ENCODE measurements at regions not wholly inside any gene's neighbourhood (a gene's known extent, or its start where the extent isn't known, plus 50 kb on each side); places are given as distances from the start of the nearest gene placed in this dataset.

DNA sequence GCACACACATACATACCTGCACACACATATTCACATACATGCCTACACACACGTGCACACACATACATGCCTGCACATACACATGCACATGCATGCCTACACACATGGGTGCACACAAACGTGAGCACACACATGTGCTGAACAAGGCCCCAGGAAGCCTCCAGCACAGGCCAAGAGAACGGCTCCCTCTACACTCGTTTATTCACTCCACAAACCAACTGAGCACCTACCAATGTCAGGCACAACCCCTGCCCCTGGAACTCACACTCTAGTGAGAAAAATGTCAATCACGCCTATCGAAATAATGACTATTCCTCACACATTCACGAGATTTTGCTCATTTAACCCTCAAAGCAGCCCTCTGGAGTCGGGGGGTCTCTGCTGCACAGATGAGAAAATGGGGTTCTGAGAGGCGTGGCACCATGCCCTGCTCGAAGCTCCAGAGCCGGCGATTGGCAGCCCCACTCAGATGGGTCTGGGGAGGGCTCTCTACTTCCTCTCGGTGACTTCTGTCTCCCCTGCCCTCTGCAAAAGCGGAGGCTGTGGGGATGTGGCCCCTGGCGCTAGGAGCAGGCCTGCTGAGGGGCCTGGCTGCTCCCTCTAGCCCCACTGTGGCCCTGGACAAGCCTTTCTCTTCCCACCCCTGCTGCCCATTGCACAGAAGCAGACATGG is 90.2 kb upstream of the RUNX3 start:
- no peak overlapping the region for H3T11ph ChIP-seq (ENCODE audit: low read length)
- H3K23me2 ChIP-seq (ENCODE audit: insufficient read length, low read depth, low read length, poor library complexity, severe bottlenecking) = no peaks in the 10 kb centered on the region
- no peak overlapping the region for H3K23ac ChIP-seq (ENCODE audit: insufficient read length, low read depth, low read length)
- no peaks in the 10 kb centered on the region for H3K79me2 ChIP-seq (ENCODE audit: insufficient read depth, low read length)
- no peaks in the 10 kb centered on the region for H3K27me3 Mint-ChIP-seq (ENCODE audit: low read depth)
- no peaks in the 10 kb centered on the region for H3K79me1 ChIP-seq (ENCODE audit: insufficient read depth, low read depth, low read length, poor library complexity, severe bottlenecking)
- no peak overlapping the region for H3K18ac ChIP-seq (ENCODE audit: insufficient read length, low read depth, low read length)
- TF ChIP-seq, protein P1, sequence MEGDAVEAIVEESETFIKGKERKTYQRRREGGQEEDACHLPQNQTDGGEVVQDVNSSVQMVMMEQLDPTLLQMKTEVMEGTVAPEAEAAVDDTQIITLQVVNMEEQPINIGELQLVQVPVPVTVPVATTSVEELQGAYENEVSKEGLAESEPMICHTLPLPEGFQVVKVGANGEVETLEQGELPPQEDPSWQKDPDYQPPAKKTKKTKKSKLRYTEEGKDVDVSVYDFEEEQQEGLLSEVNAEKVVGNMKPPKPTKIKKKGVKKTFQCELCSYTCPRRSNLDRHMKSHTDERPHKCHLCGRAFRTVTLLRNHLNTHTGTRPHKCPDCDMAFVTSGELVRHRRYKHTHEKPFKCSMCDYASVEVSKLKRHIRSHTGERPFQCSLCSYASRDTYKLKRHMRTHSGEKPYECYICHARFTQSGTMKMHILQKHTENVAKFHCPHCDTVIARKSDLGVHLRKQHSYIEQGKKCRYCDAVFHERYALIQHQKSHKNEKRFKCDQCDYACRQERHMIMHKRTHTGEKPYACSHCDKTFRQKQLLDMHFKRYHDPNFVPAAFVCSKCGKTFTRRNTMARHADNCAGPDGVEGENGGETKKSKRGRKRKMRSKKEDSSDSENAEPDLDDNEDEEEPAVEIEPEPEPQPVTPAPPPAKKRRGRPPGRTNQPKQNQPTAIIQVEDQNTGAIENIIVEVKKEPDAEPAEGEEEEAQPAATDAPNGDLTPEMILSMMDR (conservative IDR thresholded peaks at IDR 0.05) = no peak
- H3K36me3 Mint-ChIP-seq (ENCODE audit: insufficient read depth in 1 of 3, low read depth in 3 of 3) = no peaks in the 10 kb centered on the region; a peak in 1 of 7 replicates
- no peak overlapping the region for H2BK20ac ChIP-seq (ENCODE audit: low read depth, low read length, poor library complexity, severe bottlenecking)
- no peak overlapping the region for H2AFZ ChIP-seq (ENCODE audit: low read length)
- no peak overlapping the region for H3K4ac ChIP-seq (ENCODE audit: low read depth, low read length)
- no peak overlapping the region for H4K91ac ChIP-seq (ENCODE audit: insufficient read length, low read depth, low read length)
- H3K56ac ChIP-seq (ENCODE audit: insufficient read length, low read depth, low read length) = no peak overlapping the region
- no peak overlapping the region for H2BK120ac ChIP-seq (ENCODE audit: low read depth, low read length, poor library complexity, severe bottlenecking)
- peak overlapping the region in 1 of 2 experiments; percentile 33; a peak in 2 of 5 replicates for H3K4me3 Mint-ChIP-seq
- peaks cover 0 to 6% of the 10 kb centered on the region in 2 experiments; a peak in 2 of 5 replicates for H3K9me3 Mint-ChIP-seq
- no peaks in the 10 kb centered on the region for H3K4me1 ChIP-seq (ENCODE audit: insufficient read depth, low read length)
- no peak overlapping the region for H3K14ac ChIP-seq (ENCODE audit: insufficient read depth, low read length)
- no peaks in the 10 kb centered on the region for H3K9me3 ChIP-seq (ENCODE audit: control insufficient read depth, low read depth, low read length)
- no peak overlapping the region for H2BK15ac ChIP-seq (ENCODE audit: low read depth, low read length)
- H4K8ac ChIP-seq (replicated peaks; ENCODE audit: insufficient read length, low read depth, low read length) = no peak overlapping the region
- H3K27ac ChIP-seq (ENCODE audit: insufficient read length, low read depth, low read length) = no peak overlapping the region
- no peaks in the 10 kb centered on the region for H4K20me1 ChIP-seq (ENCODE audit: control insufficient read depth, insufficient read depth, insufficient read length)
- H2BK12ac ChIP-seq (ENCODE audit: insufficient read length, low read depth, low read length) = no peak overlapping the region
- H2AK5ac ChIP-seq (ENCODE audit: insufficient read length, low read length) = no peak overlapping the region
- H3K9ac ChIP-seq (ENCODE audit: extremely low read depth, insufficient read length, low read length) = no peak overlapping the region
- H3K4me2 ChIP-seq (ENCODE audit: insufficient read depth, insufficient read length, low read length) = no peak overlapping the region
- no CpG with 5 or more reads among the region's 15 CpGs for WGBS (ENCODE audit: extremely low coverage, insufficient read length, low lambda C conversion rate)
- no peak overlapping the region for H2BK5ac ChIP-seq (ENCODE audit: insufficient read length, low read length)
- H4K5ac ChIP-seq (ENCODE audit: insufficient read length, low read depth, low read length) = no peak overlapping the region
- peaks cover 14 to 23% of the 10 kb centered on the region in 2 experiments for H3K4me1 Mint-ChIP-seq
- H3K27ac Mint-ChIP-seq = peak overlapping the region in 1 of 3 experiments; percentile 41; a peak in 1 of 7 replicates
- no peak for DNase-seq
- no peaks in the 10 kb centered on the region for H3K27me3 ChIP-seq (ENCODE audit: insufficient read depth, low read length)

All from H9 (cell line).